SIG-M5 (cell line): ENCODE measurements at regions not wholly inside any gene's neighbourhood (a gene's known extent, or its start where the extent isn't known, plus 50 kb on each side); places are given as distances from the start of the nearest gene placed in this dataset.
"Not testable (repeated sequence)": the region's sequence is repeated elsewhere in the genome, so short reads cannot be mapped to it uniquely, and the experiment has no call there.

ENCODE experiments used
- DNase-seq: peaks from one replicate; lab custom pipeline; 2025; lab: John Stamatoyannopoulos, UW

DNA sequence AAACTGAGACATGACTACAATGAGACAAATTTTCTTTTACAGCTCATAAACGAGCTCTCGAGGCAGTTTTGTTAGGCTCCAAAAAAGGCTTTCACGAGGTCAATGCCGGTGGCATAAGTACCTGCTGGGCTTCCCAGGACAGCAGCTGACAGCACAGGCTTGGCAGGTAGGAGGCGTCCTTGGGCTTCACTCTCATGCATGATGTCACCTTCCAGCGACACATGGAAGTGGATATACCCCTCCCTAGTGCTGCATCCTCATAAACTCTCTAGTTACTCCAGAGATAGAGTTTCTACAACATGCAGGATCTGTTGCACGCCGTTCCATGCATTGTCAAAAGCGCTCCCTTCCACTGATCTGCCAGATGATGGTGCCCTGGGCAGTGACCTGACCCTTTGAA, 112.5 kb upstream of the PAXBP1 start:
- DNase-seq, result no peak

DNA sequence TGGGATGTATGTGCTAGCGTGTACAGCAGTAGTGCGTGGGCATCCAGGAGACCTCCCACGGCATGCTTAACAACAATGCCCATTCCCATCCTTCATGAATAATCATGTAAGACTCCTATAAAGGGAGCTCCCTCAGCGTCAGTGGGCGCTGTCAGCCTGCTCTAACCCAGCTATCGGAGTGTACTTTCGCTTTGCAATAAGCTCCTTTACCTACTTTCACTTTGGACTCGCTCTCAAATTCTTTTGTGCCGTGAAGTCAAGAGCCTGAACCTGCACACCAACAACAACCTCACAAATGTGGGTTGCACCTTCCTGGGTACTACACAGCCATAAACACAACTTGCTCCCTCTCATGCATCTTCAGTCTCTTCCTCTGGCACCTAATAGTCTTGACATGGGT, 114.8 kb upstream of the PAXBP1 start:
- DNase-seq, result no peak

DNA sequence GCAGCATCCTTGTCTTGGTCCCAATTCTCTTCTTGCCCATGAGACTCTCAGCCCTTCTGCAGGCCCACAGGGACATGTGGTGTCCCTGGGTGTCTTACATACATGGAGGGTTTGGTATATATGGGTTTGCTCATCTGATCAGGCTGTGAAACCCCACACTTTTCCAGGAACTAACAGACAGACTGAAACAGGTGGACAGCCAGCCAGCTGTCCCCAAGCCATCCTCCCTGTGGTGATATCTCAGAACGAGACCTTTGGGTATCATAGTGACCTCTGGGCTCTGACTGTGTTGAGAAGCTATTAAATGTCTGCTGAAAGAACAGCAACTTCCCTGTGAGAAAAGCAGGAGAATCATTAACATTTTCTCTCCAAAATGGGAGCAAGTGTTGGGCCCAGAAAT, 115.5 kb upstream of the PAXBP1 start:
- no peak for DNase-seq

DNA sequence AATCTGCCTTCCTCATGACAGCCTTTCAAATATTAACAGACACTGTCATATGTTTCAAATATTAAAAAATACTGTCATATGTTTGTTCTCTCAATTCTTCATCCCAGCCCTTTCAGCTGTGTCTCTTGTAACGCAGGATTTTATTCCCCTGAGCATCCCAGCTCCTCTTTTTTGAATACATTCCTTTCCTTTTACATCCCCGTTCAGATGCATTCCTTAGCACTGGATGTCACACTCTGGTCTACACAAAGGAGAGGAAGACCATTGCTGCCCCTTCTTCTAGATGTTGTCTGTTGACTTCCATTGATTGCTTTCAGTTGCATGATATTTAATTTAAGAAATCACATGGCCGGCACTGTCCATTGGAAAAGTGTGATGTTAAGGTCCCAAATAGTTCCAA, 117.4 kb upstream of the PAXBP1 start:
- no peak for DNase-seq

DNA sequence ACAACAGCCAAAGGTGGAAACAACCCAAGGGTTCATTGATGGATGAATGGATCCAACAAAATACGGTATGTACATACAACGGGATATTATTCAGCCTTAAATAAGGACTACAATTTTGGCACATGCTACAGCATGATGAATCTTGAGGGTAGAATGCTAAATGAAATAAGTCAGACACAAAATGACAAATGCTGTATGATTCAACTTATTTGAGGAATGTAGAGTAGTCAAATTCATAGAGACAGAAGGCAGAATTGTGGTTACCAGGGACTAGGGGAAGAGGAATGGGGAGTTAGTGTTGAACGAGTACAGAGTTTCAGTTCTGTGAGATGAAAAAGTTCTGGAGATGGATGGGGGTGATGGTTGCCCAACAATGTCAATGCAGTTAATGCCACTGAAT, 118.0 kb upstream of the PAXBP1 start:
- DNase-seq, result no peak

DNA sequence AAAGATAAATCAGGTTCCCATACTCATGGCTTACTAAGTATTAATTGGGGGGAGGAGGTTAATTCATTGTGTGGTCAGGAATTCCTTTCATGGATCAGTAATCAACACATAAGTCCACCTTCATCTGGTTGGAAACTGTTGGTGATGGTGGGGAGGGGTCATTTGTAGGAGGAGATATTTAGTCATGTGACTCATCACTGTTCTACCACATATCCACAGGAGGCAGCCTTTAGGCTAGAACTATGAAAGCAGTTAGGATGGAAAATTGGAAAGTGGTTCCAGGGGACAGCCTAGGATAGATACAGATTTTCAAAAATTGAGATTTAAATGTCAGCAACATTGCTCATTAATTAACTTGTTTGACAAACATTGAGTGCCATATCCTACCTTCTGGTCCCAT, 122.8 kb upstream of the PAXBP1 start:
- DNase-seq, result no peak

DNA sequence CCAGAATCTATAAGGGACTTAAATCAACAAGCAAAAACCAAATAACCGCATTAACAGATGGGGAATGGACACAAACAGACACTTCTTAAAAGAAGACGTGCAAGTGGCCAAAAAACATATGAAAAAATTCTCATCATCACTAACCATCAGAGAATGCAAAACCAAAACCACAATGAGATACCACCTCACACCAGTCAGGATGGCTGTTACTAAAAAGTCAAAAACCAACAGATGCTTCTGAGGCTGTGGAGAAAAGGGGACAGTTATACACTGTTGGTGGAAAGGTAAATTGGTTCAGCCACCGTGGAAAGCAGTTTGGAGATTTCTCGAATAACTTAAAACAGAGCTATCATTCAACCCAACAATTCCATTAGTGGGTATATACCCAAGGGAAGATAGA, 124.9 kb upstream of the OLIG2 start:
- no peak for DNase-seq

DNA sequence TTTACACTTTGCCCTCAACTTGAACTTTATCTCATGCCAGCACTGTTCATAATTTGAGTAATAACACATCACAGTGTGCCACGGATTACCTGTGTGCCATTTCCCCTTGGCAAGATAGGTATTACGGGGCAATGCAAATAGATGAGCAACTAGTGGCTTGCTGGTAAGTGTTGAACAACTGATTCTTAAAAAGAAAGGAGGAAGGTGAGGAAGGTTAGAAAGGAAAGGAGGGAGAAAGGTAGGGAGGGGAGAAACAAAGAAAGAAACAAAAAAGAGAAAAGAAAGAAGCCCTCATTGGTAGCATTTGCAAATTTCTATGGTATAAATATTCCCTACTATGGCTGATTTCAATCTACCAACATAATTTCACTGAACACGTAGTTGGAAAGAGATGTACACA, 118.2 kb upstream of the OLIG2 start:
- no peak for DNase-seq

DNA sequence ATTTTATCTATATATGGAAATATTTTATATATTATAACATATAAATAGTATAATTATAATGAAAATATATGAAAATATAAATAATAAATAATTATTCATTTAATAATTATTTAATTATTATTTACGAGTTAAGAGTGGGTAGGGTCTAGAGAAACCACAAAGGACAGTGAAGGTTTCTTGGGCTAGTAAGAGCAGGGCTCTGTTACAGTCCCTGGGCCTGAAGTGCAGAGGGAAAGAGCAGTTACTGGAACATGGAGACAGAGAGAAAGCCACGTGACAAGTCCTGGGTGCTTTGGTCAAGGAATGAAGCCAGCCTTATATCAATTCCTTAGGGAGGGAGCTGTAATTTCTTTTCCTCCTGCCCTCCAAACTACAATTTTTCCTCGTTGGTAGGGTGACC, 117.2 kb upstream of the OLIG2 start:
- DNase-seq, result no peak

DNA sequence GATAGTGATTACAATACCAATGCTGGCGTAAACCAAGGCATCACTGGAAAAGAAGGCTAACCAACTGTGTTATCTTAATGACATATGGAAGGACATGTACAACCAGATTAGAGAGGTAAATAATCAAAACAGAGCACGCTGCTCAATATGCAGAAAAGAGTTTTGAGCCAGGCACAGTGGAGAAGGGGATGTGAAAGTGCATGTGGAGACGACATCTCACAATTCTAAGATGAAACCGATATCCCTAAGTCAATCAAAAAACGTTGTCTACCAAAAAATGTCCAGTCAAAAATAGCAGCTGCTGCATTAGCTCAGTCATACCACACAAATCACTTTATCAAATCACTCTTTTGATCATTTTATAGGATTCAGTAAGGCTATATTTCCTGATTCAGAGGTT, 116.3 kb upstream of the OLIG2 start:
- no peak for DNase-seq

DNA sequence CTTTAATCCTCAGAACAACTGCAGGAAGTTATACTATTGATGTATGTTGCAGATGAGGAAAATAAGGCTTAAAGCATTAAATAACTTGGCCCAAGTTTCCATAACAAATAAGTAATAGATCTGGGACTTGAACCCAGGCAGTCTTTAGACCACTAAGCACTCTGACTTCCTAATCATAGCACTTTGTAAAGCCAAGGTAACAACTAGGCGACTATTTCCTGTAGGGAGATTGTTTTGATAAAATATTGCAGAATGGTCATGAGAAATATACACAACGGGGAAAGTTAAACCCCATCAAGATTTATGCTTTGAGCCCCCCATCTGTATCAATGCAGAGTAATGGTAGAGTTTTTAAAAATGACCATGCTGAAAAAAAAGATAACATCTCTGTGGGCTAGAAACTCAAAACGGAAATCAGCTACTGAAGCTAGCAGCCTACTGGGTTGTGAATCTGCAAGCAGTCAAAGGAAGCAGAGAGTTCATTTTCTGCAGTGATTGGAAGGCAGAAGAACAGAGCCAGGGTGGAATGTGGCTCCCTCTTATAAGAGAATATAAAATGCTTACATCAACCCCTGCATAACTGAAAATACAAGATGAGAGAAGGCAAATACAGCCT, 111.2 kb upstream of the OLIG2 start:
- no peak for DNase-seq

DNA sequence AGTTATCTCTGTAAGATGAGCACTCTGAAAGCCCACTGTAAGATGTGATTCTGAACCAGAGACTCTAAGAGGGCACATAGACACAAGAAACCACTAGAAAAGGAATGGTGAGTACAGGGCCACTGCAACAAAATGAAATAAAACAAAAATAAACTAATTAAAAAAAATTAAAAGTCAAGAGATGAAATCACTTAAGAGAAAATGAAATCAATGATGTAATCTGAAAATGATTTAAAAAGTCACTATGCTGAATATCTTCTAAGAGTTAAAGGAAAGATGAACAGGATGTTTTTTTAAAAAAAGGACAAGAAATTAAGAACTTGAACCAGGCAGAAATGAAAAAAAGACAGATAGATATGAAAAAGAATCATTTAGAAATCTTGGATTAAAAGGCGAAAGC, 110.6 kb upstream of the OLIG2 start:
- DNase-seq, result no peak

DNA sequence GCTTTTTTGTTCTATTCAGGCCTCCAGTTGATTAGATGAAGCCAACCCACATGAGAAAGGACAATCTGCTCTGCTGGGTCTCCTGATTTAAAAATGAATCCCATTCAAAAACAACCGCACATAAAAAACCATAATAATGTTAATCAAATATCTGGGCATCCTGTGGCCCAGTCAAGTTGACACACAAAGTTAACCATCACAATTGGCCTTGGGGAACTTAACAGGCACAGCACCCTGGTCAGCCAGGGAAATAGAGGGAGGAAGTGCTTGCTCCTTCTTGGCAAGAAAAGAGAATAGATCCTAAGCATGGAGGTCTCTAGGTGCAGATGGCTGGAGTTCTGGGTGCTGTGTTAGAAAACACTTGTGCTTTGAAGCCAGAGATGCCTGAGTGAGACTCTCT, 109.6 kb upstream of the OLIG2 start:
- DNase-seq, result no peak

DNA sequence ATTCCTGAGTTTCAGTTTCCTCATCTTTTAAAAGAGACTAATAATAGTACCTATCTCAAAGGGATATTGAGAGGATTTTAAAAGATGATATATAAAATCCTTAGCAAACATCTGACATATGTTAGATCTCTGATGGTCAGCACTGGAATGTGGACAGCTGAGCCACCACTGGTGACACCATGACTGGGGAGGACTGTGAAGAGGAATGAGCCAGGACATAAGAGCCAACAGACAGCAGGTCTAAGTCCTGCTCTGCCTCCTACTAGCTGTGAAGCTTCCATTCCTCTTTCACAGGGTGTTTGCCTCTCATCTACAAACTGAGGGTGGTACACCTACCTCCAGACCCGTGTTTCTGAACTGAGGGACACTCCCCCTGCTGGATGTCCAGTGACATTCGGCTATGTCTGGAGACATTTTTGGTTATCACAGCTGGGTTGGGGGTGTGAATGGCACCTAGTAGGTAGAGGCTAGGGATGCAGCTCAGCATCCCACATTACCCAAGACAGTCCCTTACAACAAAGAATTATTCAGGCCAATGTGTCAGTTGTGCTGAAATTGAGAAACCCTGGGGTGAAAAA, 109.1 kb upstream of the OLIG2 start:
- DNase-seq, result no peak

DNA sequence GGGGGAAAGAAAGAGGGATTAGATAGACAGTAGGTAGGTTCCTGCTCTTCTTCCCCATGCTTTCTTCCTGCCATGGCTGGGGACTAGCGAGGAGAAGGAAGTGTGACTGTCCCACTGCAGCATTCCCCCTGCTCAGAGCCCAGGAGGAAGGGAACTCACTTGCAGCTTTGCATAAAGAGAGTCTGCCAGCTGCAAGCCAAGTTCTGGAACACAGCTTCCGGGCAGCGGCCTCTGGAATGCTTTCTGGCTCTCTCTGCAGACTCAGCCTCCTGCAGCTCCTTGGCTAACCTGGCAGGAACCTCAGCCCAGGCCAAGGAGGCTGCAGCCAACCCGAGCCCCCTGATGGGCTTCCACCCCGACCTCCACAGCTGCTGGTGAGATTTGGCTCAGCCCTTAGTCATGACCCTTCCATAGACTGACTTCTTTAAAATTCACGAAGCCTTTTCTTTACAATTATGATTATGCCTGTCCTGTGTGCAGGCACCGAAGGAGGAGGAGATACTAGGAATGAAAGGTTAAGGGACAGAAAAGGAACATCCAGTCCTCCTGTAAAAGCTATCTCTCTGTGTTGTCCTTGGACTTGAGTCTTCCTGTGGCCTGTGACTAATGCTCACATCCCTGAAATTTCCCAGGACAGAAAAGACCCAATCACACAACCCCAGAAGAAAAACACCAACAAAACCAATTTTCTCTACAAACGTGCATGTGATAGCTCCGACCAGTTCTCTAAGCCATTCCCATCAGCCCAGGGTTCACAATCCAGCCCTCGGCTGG, 108.2 kb upstream of the OLIG2 start:
- DNase-seq, result no peak

DNA sequence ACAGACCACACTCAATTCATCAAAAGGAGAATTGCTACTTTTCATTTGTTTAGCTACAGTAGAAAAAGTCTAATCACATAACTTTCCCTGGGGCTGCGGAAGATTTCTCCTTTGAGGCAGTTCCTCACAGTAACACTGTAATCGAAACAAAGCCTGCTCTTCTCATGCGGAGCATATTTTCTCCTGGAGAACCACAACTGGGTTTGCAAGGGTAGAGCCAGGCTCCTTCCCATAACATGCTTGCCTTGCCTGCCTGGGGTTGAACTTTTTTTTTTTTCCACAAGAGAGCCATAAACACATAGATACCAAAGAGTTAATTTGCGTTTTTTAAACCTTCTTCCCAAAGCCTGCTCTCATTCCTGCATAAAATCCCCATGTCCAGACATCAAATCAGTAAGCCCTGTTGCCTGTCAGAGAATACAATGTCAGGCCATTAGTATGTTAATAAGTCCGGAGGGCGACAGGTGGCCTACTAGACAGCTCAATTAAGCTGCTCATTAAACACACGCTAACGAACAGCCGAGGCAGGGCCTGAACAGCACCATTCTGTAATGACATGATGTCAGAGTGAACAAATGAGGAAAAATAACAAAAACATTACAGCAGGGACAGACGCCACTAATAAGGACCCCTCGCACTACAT, 107.1 kb upstream of the OLIG2 start:
- no peak for DNase-seq

DNA sequence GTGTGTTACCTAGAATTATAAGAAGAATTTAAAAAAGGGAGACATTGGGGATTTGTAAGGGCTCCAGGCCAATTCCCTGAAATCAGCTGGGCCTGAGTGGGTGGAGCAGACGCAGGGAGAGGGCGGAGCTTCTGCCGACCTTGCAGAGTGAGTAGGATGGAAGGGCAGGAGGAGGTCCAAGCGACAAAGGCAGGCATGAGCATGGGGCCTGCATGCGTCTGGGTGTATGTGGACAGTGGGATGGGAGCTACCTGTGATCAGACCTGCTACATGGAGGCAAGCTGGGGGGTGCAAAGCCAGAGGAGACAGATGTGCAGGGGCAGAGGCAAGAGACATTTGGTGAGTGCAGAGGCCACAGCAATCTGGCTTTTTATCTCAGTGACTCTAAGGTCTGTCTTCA, 105.3 kb upstream of the OLIG2 start:
- no peak for DNase-seq

DNA sequence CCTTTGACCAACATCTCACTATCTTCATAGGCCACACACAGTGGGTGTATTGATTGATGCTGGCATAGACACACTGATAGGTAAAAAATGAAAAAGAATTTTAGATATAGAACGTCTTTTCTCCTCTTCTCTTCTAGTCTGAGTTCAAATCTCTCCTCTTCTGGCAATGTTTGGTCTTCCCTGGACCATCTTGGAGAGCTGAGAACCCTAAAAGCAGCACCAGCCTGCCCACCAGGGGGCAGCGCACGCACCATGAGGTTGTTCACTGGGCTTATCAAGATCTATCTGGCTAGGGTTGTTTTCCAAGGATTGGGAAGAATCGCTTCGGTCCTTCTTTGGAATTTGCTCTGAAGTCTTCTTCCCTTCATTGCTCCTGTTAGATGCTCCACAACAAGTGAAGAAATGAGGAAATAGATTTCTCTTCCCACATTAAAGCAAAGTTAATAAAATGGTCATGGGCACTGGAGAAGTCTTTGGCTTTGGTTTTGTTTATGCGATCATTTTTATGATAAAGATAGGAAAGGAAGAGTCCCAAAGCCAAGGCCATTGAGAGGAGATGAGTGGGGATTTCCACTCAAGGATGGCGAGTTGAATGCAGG, 104.0 kb upstream of the OLIG2 start:
- no peak for DNase-seq

DNA sequence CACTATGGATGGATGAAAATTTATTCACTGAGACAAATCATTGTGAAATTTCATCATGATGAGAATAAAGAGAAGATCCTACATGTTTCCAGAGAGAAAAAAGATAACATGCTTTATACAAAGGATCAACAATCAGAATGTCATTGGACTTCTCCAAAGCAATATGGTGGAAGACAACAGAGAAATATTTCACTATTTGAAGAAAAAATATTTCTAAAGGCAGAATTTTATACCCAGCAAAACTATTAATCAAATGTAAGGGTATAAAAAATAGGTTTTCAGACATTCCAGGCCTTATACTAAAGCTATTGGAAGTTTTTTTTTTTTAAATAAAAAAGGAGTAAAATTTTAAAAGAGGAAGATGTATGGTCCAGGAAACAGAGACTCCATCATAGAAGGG, 100.6 kb upstream of the OLIG2 start:
- DNase-seq, result no peak

DNA sequence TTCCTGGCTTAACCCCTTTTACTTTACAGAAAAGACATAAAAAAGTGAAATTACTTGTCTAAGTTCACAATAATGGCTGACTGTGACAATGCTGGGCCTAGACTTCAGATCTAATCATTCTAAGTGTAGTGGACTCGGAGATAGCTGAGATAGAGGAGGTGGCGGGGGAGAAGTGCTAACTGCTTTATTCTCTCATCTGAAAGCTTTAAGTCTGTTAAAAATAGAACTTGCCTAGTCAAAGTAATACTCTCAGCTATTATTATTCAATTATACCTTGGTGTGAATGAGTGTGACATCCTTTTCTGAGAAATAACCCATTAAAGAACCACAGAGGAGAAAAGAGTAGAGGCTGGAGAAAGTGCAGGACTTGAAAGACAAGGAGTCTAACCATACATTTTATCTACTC, 96.1 kb upstream of the OLIG2 start:
- DNase-seq, result no peak

DNA sequence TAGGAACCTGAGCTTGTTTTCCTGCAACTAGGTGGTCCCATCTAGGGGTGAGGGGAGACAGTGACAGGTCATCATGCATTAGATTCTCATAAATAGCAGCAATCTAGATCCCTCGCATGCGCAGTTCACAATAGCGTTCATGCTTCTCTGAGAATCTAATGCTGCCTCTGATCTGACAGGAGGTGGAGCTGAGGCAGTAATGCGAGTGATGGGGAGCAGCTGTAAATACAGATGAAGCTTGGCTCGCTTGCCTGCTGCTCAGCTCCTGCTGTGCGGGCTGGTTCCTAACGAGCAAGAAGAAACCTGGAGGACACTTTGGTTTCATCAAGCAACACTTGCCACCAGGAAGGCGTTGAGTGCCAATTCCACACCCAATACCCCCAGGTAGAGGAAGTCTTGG, 95.1 kb upstream of the OLIG2 start:
- no peak for DNase-seq

DNA sequence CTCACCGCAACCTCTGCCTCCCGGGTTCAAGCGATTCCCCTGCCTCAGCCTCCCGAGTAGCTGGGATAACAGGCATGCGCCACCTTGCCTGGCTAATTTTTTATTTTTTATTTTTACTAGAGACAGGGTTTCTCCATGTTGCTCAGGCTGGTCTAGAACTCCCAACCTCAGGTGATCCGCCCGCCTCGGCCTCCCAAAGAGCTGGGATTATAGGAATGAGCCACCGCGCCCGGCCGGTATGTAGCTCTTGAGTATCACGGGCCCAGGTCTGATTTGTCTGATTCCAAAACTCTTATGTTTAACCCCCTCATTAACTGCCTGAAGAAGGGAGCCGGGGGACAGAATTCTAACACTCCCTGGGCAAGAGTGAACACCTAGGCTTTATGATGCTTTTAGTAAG, 91.7 kb upstream of the OLIG2 start:
- not testable (repeated sequence) for DNase-seq

DNA sequence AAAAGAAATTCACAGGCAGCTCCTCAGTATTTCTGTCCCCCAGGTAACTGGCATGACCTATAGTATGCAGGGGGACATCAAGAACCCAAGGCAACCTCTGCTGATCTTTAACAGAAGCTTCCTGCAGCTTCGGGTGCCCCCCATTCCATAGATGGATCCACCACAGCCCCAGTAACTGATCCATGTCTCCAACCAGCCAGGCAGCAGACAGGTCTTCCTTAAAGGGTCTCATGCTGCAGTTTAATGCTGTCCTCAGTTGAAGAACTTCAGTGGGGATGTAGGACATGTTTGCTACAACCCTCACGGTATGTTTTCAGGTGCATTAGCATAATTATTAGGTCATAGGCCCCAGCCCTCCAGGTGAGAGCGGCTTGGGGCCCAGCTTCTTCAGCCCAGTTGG, 90.9 kb upstream of the OLIG2 start:
- DNase-seq, result no peak
